ENCODE measurements at regions not wholly inside any gene's neighbourhood (a gene's known extent, or its start where the extent isn't known, plus 50 kb on each side); places are given as distances from the start of the nearest gene placed in this dataset.

GRCh38 chr13:71039440-71039839 is 827.6 kb downstream of the DACH1 start:
- H3K27ac ChIP-seq (ENCODE audit: extremely low read length, insufficient read depth, low read length): no peak overlapping the region
- H3K27me3 ChIP-seq (ENCODE audit: control insufficient read depth in 1 of 2, insufficient read depth in 2 of 2, low read length in 2 of 2): no peaks in the 10 kb centered on the region
- FAIRE-seq: no peak
- CTCF ChIA-PET (ENCODE audit: low intra/inter-chr PET ratio, low total read pairs): no interaction called here
- in situ Hi-C loops (cut with HindIII; ENCODE audit: extremely low pct_ligation_motif_present, low pct_unique_long_range_greater_than_20kb): no loop called here
- H3K4me3 ChIP-seq (replicated peaks in 1 of 3; ENCODE audit: insufficient read depth in 1 of 3, low read depth in 2 of 3, low read length in 3 of 3): no peak overlapping the region
- no TSS peak for BruUV-seq (replicated peaks)
- H3K4me1 ChIP-seq (ENCODE audit: insufficient read depth, low read length): no peaks in the 10 kb centered on the region
- POLR2A ChIA-PET: no interaction called here
- no peaks in the 10 kb centered on the region for H4K20me1 ChIP-seq (ENCODE audit: insufficient read depth, low read length)
- no peak for DNase-seq (ENCODE audit: low spot score)
- intact Hi-C loops (cut with micrococcal nuclease; ENCODE audit: unreplicated experiment): no loop called here
- no peak overlapping the region for H3K9ac ChIP-seq (ENCODE audit: insufficient read depth, low read depth, low read length)
- H3K79me2 ChIP-seq (ENCODE audit: insufficient read depth, low read length): no peaks in the 10 kb centered on the region
- ATAC-seq: no peak
- no peak overlapping the region for H3K4me2 ChIP-seq (ENCODE audit: low read depth, low read length)
- no peaks in the 10 kb centered on the region for H3K36me3 ChIP-seq (replicated peaks in 1 of 2; ENCODE audit: control insufficient read depth in 1 of 2, insufficient read depth in 2 of 2, low read length in 2 of 2)
- TF ChIP-seq HMG20A (CRISPR knock-in tag; IDR thresholded peaks at IDR 0.05; ENCODE audit: borderline replicate concordance): no peak
- no peak for TF ChIP-seq ZFYVE20 (CRISPR knock-in tag; IDR thresholded peaks at IDR 0.05; ENCODE audit: borderline replicate concordance, low read depth)
- TF ChIP-seq THRA (CRISPR knock-in tag; IDR thresholded peaks at IDR 0.05; ENCODE audit: borderline replicate concordance): no peak
- TF ChIP-seq ZFP62 (CRISPR knock-in tag; IDR thresholded peaks at IDR 0.05): no peak
- no peak for TF ChIP-seq NFIC (IDR thresholded peaks at IDR 0.05; ENCODE audit: low read length)
- no peak for TF ChIP-seq KMT2B (CRISPR knock-in tag; IDR thresholded peaks at IDR 0.05)
- no peak for TF ChIP-seq ZNF382 (CRISPR knock-in tag; IDR thresholded peaks at IDR 0.05; ENCODE audit: borderline replicate concordance)
- H2AFZ ChIP-seq (ENCODE audit: low read length): no peak overlapping the region
- H3K9me3 ChIP-seq (ENCODE audit: low read length): no peaks in the 10 kb centered on the region

DNA sequence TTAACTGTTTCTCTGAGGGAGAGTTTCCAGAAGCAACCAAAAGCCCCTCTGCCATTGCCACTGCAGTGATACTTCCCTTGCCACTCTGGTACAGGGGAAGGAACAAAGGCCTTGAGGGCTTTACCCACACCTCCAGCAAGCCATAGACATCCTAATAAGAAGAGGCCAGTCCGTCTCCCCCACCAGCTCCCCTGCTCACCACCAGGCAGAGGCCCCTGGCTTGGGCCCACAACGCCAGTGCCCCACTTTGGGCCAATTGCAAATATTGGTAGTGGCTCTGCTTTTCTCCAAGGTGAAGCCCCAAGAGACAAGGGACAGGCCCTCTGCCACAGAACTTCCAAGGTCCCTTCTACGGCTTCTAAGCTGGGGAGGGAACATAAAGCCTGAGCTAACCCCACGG is 833.0 kb downstream of the DACH1 start:
- POLR2A ChIA-PET: no interaction called here
- no peaks in the 10 kb centered on the region for H3K36me3 ChIP-seq (replicated peaks in 1 of 2; ENCODE audit: control insufficient read depth in 1 of 2, insufficient read depth in 2 of 2, low read length in 2 of 2)
- H3K4me2 ChIP-seq (ENCODE audit: low read depth, low read length): no peak overlapping the region
- intact Hi-C loops (cut with micrococcal nuclease; ENCODE audit: unreplicated experiment) (no loop called here), in situ Hi-C loops (cut with HindIII; ENCODE audit: extremely low pct_ligation_motif_present, low pct_unique_long_range_greater_than_20kb) (no loop called here)
- no peaks in the 10 kb centered on the region for H4K20me1 ChIP-seq (ENCODE audit: insufficient read depth, low read length)
- no peak overlapping the region for H3K27ac ChIP-seq (ENCODE audit: extremely low read length, insufficient read depth, low read length)
- H3K27me3 ChIP-seq (ENCODE audit: control insufficient read depth in 1 of 2, insufficient read depth in 2 of 2, low read length in 2 of 2): no peaks in the 10 kb centered on the region
- no peak for FAIRE-seq
- no peak overlapping the region for H3K4me3 ChIP-seq (replicated peaks in 1 of 3; ENCODE audit: insufficient read depth in 1 of 3, low read depth in 2 of 3, low read length in 3 of 3)
- ATAC-seq: no peak
- no peak overlapping the region for H3K9ac ChIP-seq (ENCODE audit: insufficient read depth, low read depth, low read length)
- 50% methylated on average over 1 of the region's 4 CpGs for WGBS (ENCODE audit: low lambda C conversion rate)
- H2AFZ ChIP-seq (ENCODE audit: low read length): no peak overlapping the region
- no TSS peak for BruUV-seq (replicated peaks)
- H3K4me1 ChIP-seq (ENCODE audit: insufficient read depth, low read length): peaks cover 21% of the 10 kb centered on the region
- peaks cover 11% of the 10 kb centered on the region; the same call in 1 of the 2 replicates for H3K9me3 ChIP-seq (ENCODE audit: low read length)
- no peaks in the 10 kb centered on the region for H3K79me2 ChIP-seq (ENCODE audit: insufficient read depth, low read length)
- CTCF ChIA-PET (ENCODE audit: low intra/inter-chr PET ratio, low total read pairs): no interaction called here
- no peak for DNase-seq (ENCODE audit: low spot score)
- TF ChIP-seq ZNF484 (CRISPR knock-in tag; IDR thresholded peaks at IDR 0.05; ENCODE audit: borderline replicate concordance, low read depth): no peak
- no peak for TF ChIP-seq MBD4 (IDR thresholded peaks at IDR 0.05; ENCODE audit: borderline replicate concordance, low read length)
- TF ChIP-seq ZNF674 (CRISPR knock-in tag; IDR thresholded peaks at IDR 0.05; ENCODE audit: low read depth): no peak
- TF ChIP-seq MED13 (CRISPR knock-in tag; IDR thresholded peaks at IDR 0.05): no peak
- no peak for TF ChIP-seq ZNF446 (CRISPR knock-in tag; IDR thresholded peaks at IDR 0.05)
- no peak for TF ChIP-seq HNRNPL (IDR thresholded peaks at IDR 0.05; ENCODE audit: low read depth, low read length)
- TF ChIP-seq ZNF564 (CRISPR knock-in tag; IDR thresholded peaks at IDR 0.05): no peak
- no peak for TF ChIP-seq ZMYM3 (CRISPR knock-in tag; IDR thresholded peaks at IDR 0.05)
- TF ChIP-seq ZNF678 (CRISPR knock-in tag; IDR thresholded peaks at IDR 0.05): no peak
- no peak for TF ChIP-seq AGO1 (IDR thresholded peaks at IDR 0.05; ENCODE audit: low read depth, low read length, poor library complexity, severe bottlenecking)
- TF ChIP-seq NFRKB (IDR thresholded peaks at IDR 0.05): no peak
